Prostate gland (tissue), 2 donors: ENCODE measurements at regions not wholly inside any gene's neighbourhood (a gene's known extent, or its start where the extent isn't known, plus 50 kb on each side); places are given as distances from the start of the nearest gene placed in this dataset.

Experiments used
- CTCF ChIP-seq, 4 experiments: fragments of 200-600 bp in 2 of 4; fragments of 450-650 bp in 2 of 4; sonication (generic) in 2 of 4; IDR thresholded peaks; 1 replicate in 3 of 4; 2 replicates in 1 of 4; pipeline ENCODE4 v1.5.1; 2016 to 2019; ENCODE audit warnings: antibody characterized with exemption in 4 of 4, mild to moderate bottlenecking in 2 of 4, moderate library complexity in 2 of 4
- POLR2A ChIP-seq: fragments of 450-650 bp; IDR thresholded peaks from one replicate; pipeline ENCODE4 v1.6.1; 2016; ENCODE audit warnings: antibody characterized with exemption, mild to moderate bottlenecking
- POLR2AphosphoS5 ChIP-seq: sonication (generic); formaldehyde crosslinking; IDR thresholded peaks from one replicate; pipeline ENCODE4 v1.6.1; 2017; ENCODE audit warnings: antibody characterized with exemption

- TF ChIP-seq CTCF (IDR thresholded peaks at IDR 0.05), result no peak
- no peak for TF ChIP-seq POLR2A
- no peak for TF ChIP-seq POLR2AphosphoS5
These were observed 205.5 kb upstream of the CENPE start for GRCh38 chr4:103403619-103404018.
